ENCODE measurements at regions not wholly inside any gene's neighbourhood (a gene's known extent, or its start where the extent isn't known, plus 50 kb on each side); places are given as distances from the start of the nearest gene placed in this dataset.

GRCh38 chr13:44790289-44790688 lies 199.0 kb downstream of the NUFIP1 start:
- TF ChIP-seq CTCF (IDR thresholded peaks at IDR 0.05; ENCODE audit: low read length) (no peak), EZH2 (optimal IDR thresholded peaks at IDR 0.05; ENCODE audit: low read depth, low read length) (no peak), EZH2phosphoT487 (IDR thresholded peaks at IDR 0.05; ENCODE audit: low read length) (no peak)
